Tibial artery (tissue), 4 donors: ENCODE measurements at regions not wholly inside any gene's neighbourhood (a gene's known extent, or its start where the extent isn't known, plus 50 kb on each side); places are given as distances from the start of the nearest gene placed in this dataset.

ENCODE experiments used
- DNase-seq, 2 donors: peaks; one replicate each; pipeline ENCODE4 v3.0.0-alpha.2; 2019
- H3K27ac ChIP-seq, 2 donors: fragments of 200-600 bp; sonication (generic) in 1 of 2; 1 replicate in 1 of 2; 2 replicates in 1 of 2; pipeline ENCODE4 v1.5.1; 2018 to 2019; ENCODE audit warnings: mild to moderate bottlenecking in 1 of 2
- H3K27me3 ChIP-seq, 2 donors: fragments of 200-600 bp; sonication (generic) in 1 of 2; one replicate each; pipeline versions ENCODE4 v1.5.1 to v1.6.0; 2016 to 2019
- H3K36me3 ChIP-seq, 3 donors: fragments of 200-600 bp; sonication (generic) in 2 of 3; one replicate each; pipeline ENCODE4 v1.5.1; 2016 to 2019; ENCODE audit warnings: mild to moderate bottlenecking in 2 of 3
- H3K4me1 ChIP-seq, 4 donors: fragments of 200-600 bp; sonication (generic) in 2 of 4; 1 replicate in 3 of 4; 2 replicates in 1 of 4; pipeline ENCODE4 v1.5.1; 2016 to 2019
- H3K4me3 ChIP-seq, 2 donors: fragments of 200-600 bp; sonication (generic) in 1 of 2; 1 replicate in 1 of 2; 2 replicates in 1 of 2; pipeline ENCODE4 v1.5.1; 2018 to 2019; ENCODE audit warnings: mild to moderate bottlenecking in 2 of 2
- H3K9me3 ChIP-seq, 3 donors: fragments of 200-600 bp; sonication (generic) in 1 of 3; one replicate each; pipeline ENCODE4 v1.5.1; 2016 to 2019
- intact Hi-C: fragments of 100-400 bp; cut with DNase I; formaldehyde crosslinking; loops from one replicate; pipeline ENCODE4 v1.15.0; 2023; ENCODE audit warnings: low total_unique reads
- TF ChIP-seq, protein P1 (sequence below), 2 experiments: fragments of 200-600 bp in 1 of 2; fragments of 450-650 bp in 1 of 2; IDR thresholded peaks; one replicate each; pipeline ENCODE4 v1.5.1; 2017 to 2019; ENCODE audit warnings: antibody characterized with exemption in 2 of 2, mild to moderate bottlenecking in 1 of 2, moderate library complexity in 1 of 2

DNA sequence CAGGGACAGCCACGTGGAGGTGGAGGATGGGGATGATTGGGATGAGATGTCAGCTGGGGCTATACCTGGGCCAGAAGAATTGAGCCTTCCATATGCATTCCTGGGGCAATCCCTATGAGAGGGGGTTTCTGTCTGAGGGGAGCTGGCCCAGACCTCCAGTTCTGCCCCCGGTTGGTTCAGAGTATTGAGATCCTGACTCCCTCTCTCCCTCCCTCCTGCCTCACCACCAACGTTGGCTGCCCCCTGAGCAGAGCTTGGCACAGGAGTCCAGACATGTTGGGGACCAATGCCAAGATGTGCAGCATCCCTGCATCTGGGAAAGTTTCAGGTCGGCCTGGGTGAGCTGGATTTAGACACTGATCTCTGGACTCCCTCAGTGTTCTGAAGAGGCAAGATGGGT is 575.2 kb upstream of the MKI67 start:
- DNase-seq = no peak
- TF ChIP-seq, protein P1, sequence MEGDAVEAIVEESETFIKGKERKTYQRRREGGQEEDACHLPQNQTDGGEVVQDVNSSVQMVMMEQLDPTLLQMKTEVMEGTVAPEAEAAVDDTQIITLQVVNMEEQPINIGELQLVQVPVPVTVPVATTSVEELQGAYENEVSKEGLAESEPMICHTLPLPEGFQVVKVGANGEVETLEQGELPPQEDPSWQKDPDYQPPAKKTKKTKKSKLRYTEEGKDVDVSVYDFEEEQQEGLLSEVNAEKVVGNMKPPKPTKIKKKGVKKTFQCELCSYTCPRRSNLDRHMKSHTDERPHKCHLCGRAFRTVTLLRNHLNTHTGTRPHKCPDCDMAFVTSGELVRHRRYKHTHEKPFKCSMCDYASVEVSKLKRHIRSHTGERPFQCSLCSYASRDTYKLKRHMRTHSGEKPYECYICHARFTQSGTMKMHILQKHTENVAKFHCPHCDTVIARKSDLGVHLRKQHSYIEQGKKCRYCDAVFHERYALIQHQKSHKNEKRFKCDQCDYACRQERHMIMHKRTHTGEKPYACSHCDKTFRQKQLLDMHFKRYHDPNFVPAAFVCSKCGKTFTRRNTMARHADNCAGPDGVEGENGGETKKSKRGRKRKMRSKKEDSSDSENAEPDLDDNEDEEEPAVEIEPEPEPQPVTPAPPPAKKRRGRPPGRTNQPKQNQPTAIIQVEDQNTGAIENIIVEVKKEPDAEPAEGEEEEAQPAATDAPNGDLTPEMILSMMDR (IDR thresholded peaks at IDR 0.05) = no peak
- intact Hi-C loops = no loop called here
- no peaks in the 10 kb centered on the region for H3K9me3 ChIP-seq
- no peak overlapping the region for H3K4me3 ChIP-seq
- no peaks in the 10 kb centered on the region for H3K4me1 ChIP-seq
- no peaks in the 10 kb centered on the region for H3K36me3 ChIP-seq
- H3K27ac ChIP-seq = no peak overlapping the region
- no peaks in the 10 kb centered on the region for H3K27me3 ChIP-seq

DNA sequence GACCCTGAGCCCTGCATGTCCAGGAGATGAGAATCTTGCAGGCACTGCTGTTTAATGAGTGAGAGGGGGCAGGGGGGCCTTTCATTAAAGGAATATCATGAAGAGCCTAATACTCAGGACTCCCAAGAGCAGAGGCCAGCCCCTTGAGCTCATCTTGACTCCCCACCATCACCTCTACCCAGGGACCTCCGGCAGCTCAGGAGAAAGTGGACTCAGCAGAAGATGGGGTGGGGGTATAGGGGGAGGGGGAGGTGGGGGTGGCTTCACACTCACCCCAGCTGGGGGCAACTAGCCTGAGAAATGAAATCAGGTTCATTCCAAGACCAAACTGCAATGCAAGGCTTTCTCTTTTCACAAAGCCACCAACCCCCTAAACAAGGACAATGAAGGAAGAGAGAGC is 575.6 kb upstream of the MKI67 start:
- Histone ChIP-seq H3K27ac (no peak overlapping the region), H3K9me3 (no peaks in the 10 kb centered on the region), H3K4me1 (no peaks in the 10 kb centered on the region), H3K4me3 (no peak overlapping the region), H3K27me3 (no peaks in the 10 kb centered on the region), H3K36me3 (no peaks in the 10 kb centered on the region)
- no peak for DNase-seq
- intact Hi-C loops = no loop called here
- TF ChIP-seq, protein P1 (IDR thresholded peaks at IDR 0.05) = no peak

DNA sequence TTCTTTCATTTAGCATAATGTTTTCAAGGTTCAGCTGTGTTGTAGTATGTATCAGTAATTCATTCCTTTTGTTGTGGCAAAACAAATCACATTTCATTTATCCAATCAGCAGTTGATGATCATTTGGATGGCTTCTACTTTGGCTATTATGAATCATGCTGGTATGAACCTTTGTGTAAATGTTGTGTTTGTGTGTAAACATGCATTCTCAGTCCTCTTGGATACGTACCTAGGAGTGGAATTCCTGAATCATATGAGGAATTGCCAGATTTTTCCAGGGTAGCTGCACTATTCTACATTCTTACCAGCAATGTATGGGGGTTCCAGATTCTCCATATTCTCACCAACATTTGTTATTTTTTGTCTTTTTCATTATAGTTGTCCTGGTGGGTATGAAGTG is 578.5 kb upstream of the MKI67 start:
- no peaks in the 10 kb centered on the region for H3K4me1 ChIP-seq
- no peaks in the 10 kb centered on the region for H3K9me3 ChIP-seq
- DNase-seq = no peak

DNA sequence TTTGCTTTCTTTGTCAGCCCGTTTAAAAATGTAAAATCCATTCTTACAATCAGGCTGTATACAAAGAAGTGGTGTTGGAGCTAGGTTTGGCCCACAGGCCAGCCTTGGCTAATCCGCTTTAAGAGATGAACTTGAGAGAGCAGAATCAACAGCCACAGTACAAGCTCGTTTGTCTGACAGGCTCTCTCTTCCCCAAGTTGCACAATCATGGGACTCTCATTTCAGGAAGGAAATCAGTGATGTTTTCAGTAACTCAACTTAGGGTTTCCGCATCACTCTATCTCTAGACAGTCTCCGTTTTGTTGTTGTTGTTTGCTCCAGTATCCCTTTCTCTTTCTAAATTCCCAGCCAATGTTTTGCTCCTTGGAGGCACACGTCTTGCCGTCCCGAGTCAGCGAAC is 582.0 kb upstream of the MKI67 start:
- Histone ChIP-seq H3K36me3 (no peaks in the 10 kb centered on the region), H3K9me3 (no peaks in the 10 kb centered on the region), H3K4me1 (no peaks in the 10 kb centered on the region), H3K27ac (no peak overlapping the region), H3K27me3 (no peaks in the 10 kb centered on the region), H3K4me3 (no peak overlapping the region)
- DNase-seq = no peak
- TF ChIP-seq, protein P1 (IDR thresholded peaks at IDR 0.05) = no peak
- intact Hi-C loops = no loop called here

More for the DNA sequence above, 578.5 kb upstream of the MKI67 start:
- intact Hi-C loops = no loop called here
- no peak overlapping the region for H3K4me3 ChIP-seq
- H3K36me3 ChIP-seq = no peaks in the 10 kb centered on the region
- TF ChIP-seq, protein P1 (IDR thresholded peaks at IDR 0.05) = no peak
- no peak overlapping the region for H3K27ac ChIP-seq
- no peaks in the 10 kb centered on the region for H3K27me3 ChIP-seq

DNA sequence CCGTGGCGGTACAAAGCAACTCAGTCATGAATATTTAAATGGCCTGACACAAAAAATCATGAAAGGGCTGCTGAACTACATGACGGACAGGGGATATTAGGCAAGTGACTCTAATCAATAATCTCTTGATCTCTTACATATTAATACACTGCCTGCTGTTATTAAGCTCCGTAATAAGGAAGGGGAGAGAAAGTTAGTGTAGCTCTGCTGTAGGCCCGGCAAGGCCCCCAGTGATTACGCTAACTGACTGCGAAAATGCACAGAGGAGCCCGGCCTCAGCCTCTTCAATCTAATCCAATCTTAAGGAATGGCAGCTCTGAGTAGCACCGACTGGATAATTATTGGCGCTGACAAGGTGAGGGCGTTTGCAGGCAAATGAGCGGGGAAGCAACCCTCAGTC is 583.5 kb upstream of the MKI67 start:
- Histone ChIP-seq H3K4me1 (no peaks in the 10 kb centered on the region), H3K27me3 (no peaks in the 10 kb centered on the region), H3K9me3 (no peaks in the 10 kb centered on the region), H3K4me3 (no peak overlapping the region), H3K27ac (no peak overlapping the region), H3K36me3 (no peaks in the 10 kb centered on the region)
- TF ChIP-seq, protein P1 (IDR thresholded peaks at IDR 0.05) = no peak
- intact Hi-C loops = no loop called here
- DNase-seq = no peak

DNA sequence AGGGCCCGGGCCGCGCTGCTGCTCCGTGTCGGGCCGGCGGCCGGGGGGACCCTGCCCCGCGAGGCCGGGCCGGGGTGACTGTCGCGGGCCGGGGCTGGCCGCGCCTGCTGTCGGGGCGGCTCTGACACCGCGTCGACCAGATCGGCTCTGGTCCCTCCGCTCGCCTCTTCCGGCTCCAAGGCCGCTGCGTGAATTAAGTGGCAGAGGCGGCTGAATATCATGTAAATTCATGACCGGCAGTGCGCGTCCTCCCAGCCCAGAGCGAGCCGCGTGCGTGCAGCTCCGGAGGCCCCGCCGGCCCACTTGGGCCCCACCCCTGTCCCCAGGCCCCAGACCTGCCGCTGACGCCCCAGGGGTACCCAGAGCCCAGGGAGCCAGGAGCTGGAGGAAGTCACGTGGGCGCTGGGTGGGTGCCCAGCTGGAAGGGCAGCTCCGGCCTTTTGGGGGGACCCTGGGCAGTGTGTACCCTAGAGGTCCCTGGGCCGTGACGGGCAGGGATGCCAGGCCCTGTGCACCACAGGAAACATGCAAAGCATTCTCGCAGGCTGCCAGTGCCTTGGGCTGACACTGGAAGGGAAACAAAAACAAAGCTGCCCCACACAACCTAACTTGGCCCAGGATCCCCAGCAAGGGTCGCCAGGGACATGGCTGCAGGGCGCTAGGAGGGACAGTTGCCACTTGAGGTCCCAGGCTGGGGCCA is 584.0 kb upstream of the MKI67 start:
- Histone ChIP-seq H3K9me3 (no peaks in the 10 kb centered on the region), H3K4me1 (no peaks in the 10 kb centered on the region), H3K27ac (no peak overlapping the region), H3K27me3 (no peaks in the 10 kb centered on the region), H3K36me3 (no peaks in the 10 kb centered on the region), H3K4me3 (no peak overlapping the region)
- TF ChIP-seq, protein P1 (IDR thresholded peaks at IDR 0.05) = no peak
- DNase-seq = no peak
- intact Hi-C loops = no loop called here
